GM19324 (cell line): ENCODE measurements at regions not wholly inside any gene's neighbourhood (a gene's known extent, or its start where the extent isn't known, plus 50 kb on each side); places are given as distances from the start of the nearest gene placed in this dataset.

Experiments
- ATAC-seq: cut with Tn5 transposase; IDR thresholded peaks from one replicate; pipeline ENCODE4 v1.9.1; 2021; ENCODE audit warnings: mild to moderate bottlenecking, moderate library complexity; ENCODE audit not compliant: unreplicated experiment, low FRiP score

GRCh38 chr13:85500696-85501256, 298.4 kb downstream of the SLITRK6 start:
- ATAC-seq, result no peak

- no peak for ATAC-seq
Measured at GRCh38 chr13:85498774-85499173, 300.4 kb downstream of the SLITRK6 start.

- ATAC-seq, result no peak
Measured at GRCh38 chr13:85497652-85498051, 301.6 kb downstream of the SLITRK6 start.

GRCh38 chr13:85492283-85492682, 306.9 kb downstream of the SLITRK6 start:
- ATAC-seq, result no peak

GRCh38 chr13:85486663-85487062, 312.6 kb downstream of the SLITRK6 start:
- ATAC-seq, result no peak

- ATAC-seq, result no peak
Measured at GRCh38 chr13:85473144-85473543, 326.1 kb downstream of the SLITRK6 start.

GRCh38 chr13:85469320-85469719, 329.9 kb downstream of the SLITRK6 start:
- no peak for ATAC-seq

GRCh38 chr13:85462792-85463425, 336.3 kb downstream of the SLITRK6 start:
- no peak for ATAC-seq

GRCh38 chr13:85461621-85462020, 337.6 kb downstream of the SLITRK6 start:
- ATAC-seq, result no peak

- ATAC-seq, result no peak
Measured at GRCh38 chr13:85445534-85445933, 353.7 kb downstream of the SLITRK6 start.

GRCh38 chr13:85441975-85442374, 357.2 kb downstream of the SLITRK6 start:
- ATAC-seq, result no peak

GRCh38 chr13:85441364-85441763, 357.9 kb downstream of the SLITRK6 start:
- no peak for ATAC-seq

- no peak for ATAC-seq
Measured at GRCh38 chr13:85436029-85436428, 363.2 kb downstream of the SLITRK6 start.

GRCh38 chr13:85434927-85435326, 364.3 kb downstream of the SLITRK6 start:
- ATAC-seq, result no peak

GRCh38 chr13:85432881-85433280, 366.3 kb downstream of the SLITRK6 start:
- no peak for ATAC-seq

GRCh38 chr13:85431720-85432119, 367.5 kb downstream of the SLITRK6 start:
- no peak for ATAC-seq

GRCh38 chr13:85430216-85430794, 368.9 kb downstream of the SLITRK6 start:
- no peak for ATAC-seq

- no peak for ATAC-seq
Measured at GRCh38 chr13:85427416-85427815, 371.8 kb downstream of the SLITRK6 start.

- no peak for ATAC-seq
Measured at GRCh38 chr13:85420136-85420535, 379.1 kb downstream of the SLITRK6 start.

- ATAC-seq, result no peak
Measured at GRCh38 chr13:85419611-85420010, 379.6 kb downstream of the SLITRK6 start.

- ATAC-seq, result no peak
Measured at GRCh38 chr13:85417807-85418206, 381.4 kb downstream of the SLITRK6 start.

GRCh38 chr13:85413664-85414063, 385.6 kb downstream of the SLITRK6 start:
- no peak for ATAC-seq
